RWPE2 (cell line): ENCODE measurements at regions not wholly inside any gene's neighbourhood (a gene's known extent, or its start where the extent isn't known, plus 50 kb on each side); places are given as distances from the start of the nearest gene placed in this dataset.

Source experiments
- ATAC-seq: fragments of 200-7000 bp; cut with Tn5 transposase; 3 replicates; pipeline ENCODE4 v1.9.1; 2021; ENCODE audit warnings: low read depth
- DNase-seq: peaks from one replicate; pipeline ENCODE4 v3.0.0-alpha.2; 2020; ENCODE audit warnings: low spot score
- H3K27ac ChIP-seq: fragments of 450-650 bp; 2 replicates; pipeline ENCODE4 v1.5.1; 2017; ENCODE audit warnings: mild to moderate bottlenecking; ENCODE audit not compliant: poor library complexity, severe bottlenecking
- H3K27me3 ChIP-seq: fragments of 250-450 bp; sonication (Bioruptor Pico); 2 replicates; pipeline ENCODE4 v1.5.1; 2021; ENCODE audit warnings: mild to moderate bottlenecking, moderate library complexity; ENCODE audit not compliant: insufficient read depth, poor library complexity, severe bottlenecking
- H3K36me3 ChIP-seq: fragments of 250-450 bp; sonication (Bioruptor Pico); 2 replicates; pipeline ENCODE4 v1.5.1; 2020; ENCODE audit warnings: low read depth, mild to moderate bottlenecking, moderate library complexity
- H3K4me1 ChIP-seq: fragments of 250-450 bp; sonication (Bioruptor Pico); 2 replicates; pipeline ENCODE4 v1.5.1; 2021; ENCODE audit warnings: mild to moderate bottlenecking, moderate library complexity; ENCODE audit not compliant: insufficient read depth, poor library complexity, severe bottlenecking
- H3K4me3 ChIP-seq: fragments of 250-450 bp; sonication (Bioruptor Pico); 2 replicates; pipeline ENCODE4 v1.5.1; 2021; ENCODE audit warnings: mild to moderate bottlenecking, moderate library complexity; ENCODE audit not compliant: severe bottlenecking
- H3K9me3 ChIP-seq: fragments of 250-450 bp; sonication (Bioruptor Pico); 2 replicates; pipeline ENCODE4 v1.5.1; 2021; ENCODE audit warnings: mild to moderate bottlenecking, moderate library complexity; ENCODE audit not compliant: severe bottlenecking
- TF ChIP-seq, protein P1 (sequence below): fragments of 450-650 bp; IDR thresholded peaks from one replicate; pipeline ENCODE4 v1.5.1; 2017; ENCODE audit warnings: mild to moderate bottlenecking, moderate library complexity; ENCODE audit not compliant: poor library complexity, severe bottlenecking

DNA sequence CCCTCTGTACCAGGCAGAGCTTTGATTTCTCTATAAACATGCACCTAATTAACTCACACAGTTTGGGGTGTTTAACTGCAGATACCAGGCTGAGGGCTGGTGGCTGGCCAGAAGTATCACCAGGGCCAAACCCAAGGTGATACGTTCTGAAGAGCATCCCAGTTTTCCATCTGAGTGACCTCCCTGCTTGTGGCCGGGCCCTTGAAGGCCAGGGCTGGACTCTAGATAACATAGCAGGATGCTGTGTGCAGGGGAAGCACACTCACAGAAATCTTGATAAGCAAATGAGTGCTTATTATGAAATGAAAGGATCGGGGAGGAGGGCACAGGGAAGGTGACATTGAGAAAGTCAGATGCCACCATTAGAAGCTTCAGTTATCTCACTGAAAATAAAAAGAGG is 582.4 kb downstream of the BRINP1 start:
- no peaks in the 10 kb centered on the region for H3K36me3 ChIP-seq
- H3K27ac ChIP-seq: no peak overlapping the region
- no peak for DNase-seq
- H3K4me1 ChIP-seq: no peaks in the 10 kb centered on the region
- ATAC-seq: no peak
- H3K9me3 ChIP-seq: no peaks in the 10 kb centered on the region
- TF ChIP-seq, protein P1, sequence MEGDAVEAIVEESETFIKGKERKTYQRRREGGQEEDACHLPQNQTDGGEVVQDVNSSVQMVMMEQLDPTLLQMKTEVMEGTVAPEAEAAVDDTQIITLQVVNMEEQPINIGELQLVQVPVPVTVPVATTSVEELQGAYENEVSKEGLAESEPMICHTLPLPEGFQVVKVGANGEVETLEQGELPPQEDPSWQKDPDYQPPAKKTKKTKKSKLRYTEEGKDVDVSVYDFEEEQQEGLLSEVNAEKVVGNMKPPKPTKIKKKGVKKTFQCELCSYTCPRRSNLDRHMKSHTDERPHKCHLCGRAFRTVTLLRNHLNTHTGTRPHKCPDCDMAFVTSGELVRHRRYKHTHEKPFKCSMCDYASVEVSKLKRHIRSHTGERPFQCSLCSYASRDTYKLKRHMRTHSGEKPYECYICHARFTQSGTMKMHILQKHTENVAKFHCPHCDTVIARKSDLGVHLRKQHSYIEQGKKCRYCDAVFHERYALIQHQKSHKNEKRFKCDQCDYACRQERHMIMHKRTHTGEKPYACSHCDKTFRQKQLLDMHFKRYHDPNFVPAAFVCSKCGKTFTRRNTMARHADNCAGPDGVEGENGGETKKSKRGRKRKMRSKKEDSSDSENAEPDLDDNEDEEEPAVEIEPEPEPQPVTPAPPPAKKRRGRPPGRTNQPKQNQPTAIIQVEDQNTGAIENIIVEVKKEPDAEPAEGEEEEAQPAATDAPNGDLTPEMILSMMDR: no peak
- no peaks in the 10 kb centered on the region for H3K27me3 ChIP-seq
- H3K4me3 ChIP-seq: no peak overlapping the region

DNA sequence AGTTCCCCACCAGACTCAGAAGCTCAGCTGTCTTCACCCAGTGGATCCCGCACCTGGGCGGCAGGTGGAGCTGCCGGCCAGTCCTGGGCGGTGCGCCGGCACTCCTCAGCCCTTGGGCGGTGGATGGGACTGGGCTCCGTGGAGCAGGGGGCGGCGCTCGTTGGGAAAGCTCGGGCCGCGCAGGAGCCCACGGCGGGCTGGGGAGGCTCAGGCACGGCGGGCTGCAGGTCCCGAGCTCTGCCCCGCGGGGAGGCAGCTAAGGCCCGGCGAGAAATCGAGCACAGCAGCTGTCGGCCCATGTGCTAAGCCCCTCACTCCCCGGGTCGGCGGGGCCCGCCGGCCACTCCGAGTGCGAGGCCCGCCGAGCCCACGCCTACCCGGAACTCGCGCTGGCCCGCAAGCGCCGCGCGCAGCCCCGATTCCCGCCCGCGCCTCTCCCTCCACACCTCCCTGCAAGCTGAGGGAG is 560.0 kb downstream of the BRINP1 start:
- no peak overlapping the region for H3K27ac ChIP-seq
- DNase-seq: no peak
- TF ChIP-seq, protein P1: no peak
- no peak overlapping the region for H3K4me3 ChIP-seq
- no peaks in the 10 kb centered on the region for H3K27me3 ChIP-seq
- no peaks in the 10 kb centered on the region for H3K9me3 ChIP-seq
- no peaks in the 10 kb centered on the region for H3K4me1 ChIP-seq
- no peak for ATAC-seq
- no peaks in the 10 kb centered on the region for H3K36me3 ChIP-seq

DNA sequence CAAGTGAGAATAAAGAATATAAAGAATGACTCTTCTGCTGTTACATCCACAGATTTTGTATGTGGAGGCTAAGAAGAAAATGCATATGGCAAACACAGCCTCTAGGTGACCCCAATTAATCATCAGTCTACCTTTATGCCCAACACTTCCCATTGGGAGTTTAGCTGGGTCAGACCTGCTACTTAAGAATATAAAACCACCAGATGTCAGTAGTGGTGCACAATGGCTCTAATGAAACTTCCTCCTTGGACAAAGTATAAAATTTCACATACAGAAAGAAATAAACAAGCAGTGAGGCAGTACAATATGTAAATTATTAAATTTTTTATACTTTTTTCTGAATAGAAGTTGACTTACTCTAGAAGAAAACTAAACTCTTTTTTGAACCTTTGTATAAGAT is 539.9 kb downstream of the BRINP1 start:
- Histone ChIP-seq H3K27ac (no peak overlapping the region), H3K4me3 (no peak overlapping the region), H3K27me3 (no peaks in the 10 kb centered on the region), H3K36me3 (no peaks in the 10 kb centered on the region), H3K4me1 (no peaks in the 10 kb centered on the region), H3K9me3 (no peaks in the 10 kb centered on the region)
- ATAC-seq (0 out of 3 replicates have a peak, but pooled peaks have one; percentile 29), DNase-seq (no peak)
- TF ChIP-seq, protein P1: peak; percentile 55

DNA sequence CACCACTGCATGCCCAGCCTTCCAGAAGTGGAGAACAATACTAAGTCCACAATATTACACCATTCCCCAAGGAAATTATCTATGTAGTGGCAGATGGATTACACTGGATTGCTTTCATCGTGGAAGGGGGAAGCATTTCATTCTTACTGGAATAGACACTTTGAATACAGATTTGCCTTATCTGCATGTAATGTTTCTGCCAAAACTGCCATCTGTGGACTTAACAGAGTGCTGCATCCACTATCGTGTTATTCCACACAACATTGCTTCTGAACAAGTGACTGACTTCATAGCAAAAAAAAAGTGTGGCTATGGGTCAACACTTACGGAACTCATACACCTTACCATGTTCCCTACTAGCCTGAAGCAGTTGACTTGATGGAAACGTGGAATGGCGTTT is 536.9 kb downstream of the BRINP1 start:
- DNase-seq (no peak), ATAC-seq (no peak)
- no peak overlapping the region for H3K27ac ChIP-seq
- H3K36me3 ChIP-seq: no peaks in the 10 kb centered on the region
- no peak overlapping the region for H3K4me3 ChIP-seq
- H3K9me3 ChIP-seq: no peaks in the 10 kb centered on the region
- H3K4me1 ChIP-seq: no peaks in the 10 kb centered on the region
- no peaks in the 10 kb centered on the region for H3K27me3 ChIP-seq
- TF ChIP-seq, protein P1: no peak

DNA sequence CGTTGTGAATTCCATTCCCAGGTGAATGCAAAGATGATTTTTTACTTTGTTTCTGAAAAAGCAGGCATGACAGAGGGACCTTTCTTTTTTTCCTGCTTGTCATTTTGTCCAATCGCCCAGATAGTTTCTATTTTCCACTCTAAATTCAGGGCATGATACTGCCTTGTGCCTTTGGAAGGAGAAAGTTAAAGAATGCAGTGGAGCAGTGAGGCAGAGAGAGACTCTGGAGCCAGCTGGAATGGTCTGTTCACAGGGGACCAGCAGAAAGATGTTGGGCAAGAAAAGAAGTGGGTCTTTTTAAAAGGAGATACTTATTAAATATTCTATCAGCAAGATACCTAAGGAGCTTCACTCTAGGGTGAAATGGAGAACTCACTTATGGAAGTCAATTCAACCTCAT is 532.3 kb downstream of the BRINP1 start:
- no peak overlapping the region for H3K27ac ChIP-seq
- ATAC-seq: no peak

More for the DNA sequence above, 532.3 kb downstream of the BRINP1 start:
- H3K4me3 ChIP-seq: no peak overlapping the region
- TF ChIP-seq, protein P1: no peak
- DNase-seq: no peak
- H3K27me3 ChIP-seq: no peaks in the 10 kb centered on the region
- H3K9me3 ChIP-seq: no peaks in the 10 kb centered on the region
- no peaks in the 10 kb centered on the region for H3K36me3 ChIP-seq
- no peaks in the 10 kb centered on the region for H3K4me1 ChIP-seq
